A549 (cell line): ENCODE measurements at regions not wholly inside any gene's neighbourhood (a gene's known extent, or its start where the extent isn't known, plus 50 kb on each side); places are given as distances from the start of the nearest gene placed in this dataset.

Source experiments
- ATAC-seq, 2 experiments: fragments of 200-7000 bp in 1 of 2; fragments of >200 bp in 1 of 2; cut with Nextera tagmentation in 1 of 2; cut with Tn5 transposase in 1 of 2; 3 replicates each; pipeline versions ENCODE4 v1.8.0 to v1.9.1; 2018 to 2020; ENCODE audit warnings: mild to moderate bottlenecking in 1 of 2, moderate library complexity in 1 of 2
- CTCF ChIA-PET: fragments of 300-600 bp; sonication (Branson Sonifier 250); formaldehyde crosslinking; extraction: SDS; loops from one replicate; lab custom pipeline; 2021; ENCODE audit warnings: antibody characterized with exemption, inconsistent platforms; lab: Yijun Ruan, JAX
- POLR2A ChIA-PET: fragments of 350-600 bp; formaldehyde crosslinking; extraction: SDS; loops from one replicate; lab custom pipeline; 2021; ENCODE audit warnings: antibody characterized with exemption, inconsistent platforms; lab: Yijun Ruan, JAX
- DNase-seq, 2 experiments: peaks; one replicate each; pipeline versions ENCODE4 v3.0.0 to v3.0.0-alpha.2; 2011 to 2016; ENCODE audit warnings: low read depth in 1 of 2, low spot score in 1 of 2
- FAIRE-seq: peaks from 2 replicates; lab custom pipeline; 2011; peaks lifted over from hg19 to GRCh38; lab: Jason Lieb, UNC
- H3K27ac ChIP-seq, 2 experiments: fragments of >200 bp; sonication (Bioruptor Twin); formaldehyde crosslinking; 3 replicates each; pipeline ENCODE4 v1.5.1; 2016 to 2017
- H3K4me1 ChIP-seq: fragments of >200 bp; sonication (Bioruptor Twin); formaldehyde crosslinking; 3 replicates; pipeline ENCODE4 v1.6.1; 2016
- H3K4me2 ChIP-seq: fragments of >200 bp; sonication (Bioruptor Twin); formaldehyde crosslinking; 3 replicates; pipeline ENCODE4 v1.6.1; 2016
- H3K4me3 ChIP-seq: fragments of >200 bp; sonication (Bioruptor Twin); formaldehyde crosslinking; 3 replicates; pipeline ENCODE4 v1.5.1; 2016
- H3K9me3 ChIP-seq: fragments of >200 bp; sonication (Bioruptor Twin); formaldehyde crosslinking; 3 replicates; pipeline ENCODE4 v1.6.1; 2016
- ATOH8 ChIP-seq: fragments of 250-450 bp; sonication (Bioruptor Pico); IDR thresholded peaks from 2 replicates; pipeline ENCODE4 v1.5.0; 2020; ENCODE audit warnings: low read depth, mild to moderate bottlenecking, moderate library complexity
- CHD2 ChIP-seq: fragments of 150-350 bp; IDR thresholded peaks from 2 replicates; pipeline ENCODE4 v1.6.1; 2014; ENCODE audit warnings: low read length; ENCODE audit not compliant: partially characterized antibody
- E2F6 ChIP-seq: IDR thresholded peaks from 2 replicates; pipeline ENCODE4 v1.6.1; 2012; ENCODE audit warnings: low read depth, borderline replicate concordance
- EHF ChIP-seq: fragments of 250-450 bp; sonication (Bioruptor Pico); IDR thresholded peaks from 2 replicates; pipeline ENCODE4 v1.5.0; 2020; ENCODE audit warnings: mild to moderate bottlenecking
- ESRRA ChIP-seq: fragments of 150-350 bp; IDR thresholded peaks from 2 replicates; pipeline ENCODE4 v1.6.1; 2014; ENCODE audit warnings: mild to moderate bottlenecking, low read length, borderline replicate concordance
- HDAC2 ChIP-seq: fragments of 200-600 bp; sonication (generic); IDR thresholded peaks from 2 replicates; pipeline ENCODE4 v1.6.1; 2016
- HES2 ChIP-seq: fragments of >200 bp; sonication (Bioruptor Twin); formaldehyde crosslinking; IDR thresholded peaks from 2 replicates; pipeline ENCODE4 v1.6.1; 2016
- HEYL ChIP-seq: fragments of 250-450 bp; sonication (Bioruptor Pico); IDR thresholded peaks from 2 replicates; pipeline ENCODE4 v1.8.0; 2021; ENCODE audit warnings: mild to moderate bottlenecking, moderate library complexity
- HOXB13 ChIP-seq: fragments of 250-450 bp; sonication (Bioruptor Pico); IDR thresholded peaks from 2 replicates; pipeline ENCODE4 v1.5.0; 2020; ENCODE audit warnings: low read depth, mild to moderate bottlenecking, moderate library complexity
- JUN ChIP-seq, 2 experiments: fragments of >200 bp; sonication (Bioruptor Twin); formaldehyde crosslinking; IDR thresholded peaks; 2 replicates in 1 of 2; 3 replicates in 1 of 2; pipeline ENCODE4 v1.6.1; 2016 to 2017
- JUNB ChIP-seq: fragments of >200 bp; sonication (Bioruptor Twin); formaldehyde crosslinking; IDR thresholded peaks from 2 replicates; pipeline ENCODE4 v1.6.1; 2016
- KDM5A ChIP-seq: fragments of 200-600 bp; sonication (generic); IDR thresholded peaks from 2 replicates; pipeline ENCODE4 v1.6.1; 2016; ENCODE audit warnings: antibody characterized with exemption, mild to moderate bottlenecking
- MAX ChIP-seq: IDR thresholded peaks from 2 replicates; pipeline ENCODE4 v1.6.1; 2012
- MYC ChIP-seq: IDR thresholded peaks from 2 replicates; pipeline ENCODE4 v1.6.1; 2012; ENCODE audit warnings: mild to moderate bottlenecking, inconsistent platforms, low read length, improper control_type of control experiment, borderline replicate concordance
- POLR2AphosphoS2 ChIP-seq: conservative IDR thresholded peaks from 2 replicates; pipeline ENCODE4 v1.6.1; 2012; ENCODE audit warnings: low read length, improper control_type of control experiment, inconsistent platforms
- RAD21 ChIP-seq, 2 experiments: fragments of >200 bp in 1 of 2; sonication (Bioruptor Twin) in 1 of 2; formaldehyde crosslinking in 1 of 2; IDR thresholded peaks in 1 of 2; conservative IDR thresholded peaks in 1 of 2; 2 replicates in 1 of 2; 3 replicates in 1 of 2; pipeline ENCODE4 v1.6.1; 2012 to 2018; ENCODE audit warnings: inconsistent platforms in 1 of 2
- RARB ChIP-seq: fragments of 250-450 bp; sonication (Bioruptor Pico); IDR thresholded peaks from 2 replicates; pipeline ENCODE4 v1.8.0; 2021; ENCODE audit warnings: mild to moderate bottlenecking, moderate library complexity
- REST ChIP-seq: fragments of 200-600 bp; sonication (generic); IDR thresholded peaks from 2 replicates; pipeline ENCODE4 v1.6.1; 2016; ENCODE audit warnings: antibody characterized with exemption, mild to moderate bottlenecking, moderate library complexity
- RFX5 ChIP-seq: fragments of 450-650 bp; IDR thresholded peaks from 2 replicates; pipeline ENCODE4 v1.7.1; 2014; ENCODE audit warnings: antibody characterized with exemption, mild to moderate bottlenecking, moderate library complexity
- SREBF2 ChIP-seq: fragments of 450-650 bp; IDR thresholded peaks from 2 replicates; pipeline ENCODE4 v1.6.1; 2014; ENCODE audit warnings: mild to moderate bottlenecking, moderate library complexity
- USF2 ChIP-seq: fragments of 450-650 bp; IDR thresholded peaks from 2 replicates; pipeline ENCODE4 v1.6.1; 2014; ENCODE audit warnings: antibody characterized with exemption
- ZC3H11A ChIP-seq: fragments of 450-650 bp; IDR thresholded peaks from 2 replicates; pipeline ENCODE4 v1.6.1; 2014; ENCODE audit warnings: antibody characterized with exemption, mild to moderate bottlenecking
- ZFP36 ChIP-seq: fragments of 450-650 bp; IDR thresholded peaks from 2 replicates; pipeline ENCODE4 v1.6.1; 2014; ENCODE audit warnings: borderline replicate concordance; ENCODE audit not compliant: partially characterized antibody
- WGBS: methylation state at CpG from one replicate; pipeline ENCODE4 v1.1.6; 2017; ENCODE audit errors: missing lambda C conversion rate; 5-methylcytosine and 5-hydroxymethylcytosine counted together

- ATAC-seq = no peak
- CTCF ChIA-PET = interaction anchor here (0.6 kb wide), 1 partner anchor 841 kb away, joined by 3 read pairs; no protein-coding TSS in a partner anchor
- no peak for FAIRE-seq
Observed at GRCh38 chr20:39825950-39826349, 863.1 kb downstream of the MAFB start.

GRCh38 chr20:39825524-39825923 is 863.4 kb downstream of the DHX35 start:
- no peaks in the 10 kb centered on the region for H3K9me3 ChIP-seq
- DNase-seq = no peak
- no peak overlapping the region for H3K27ac ChIP-seq
- CTCF ChIA-PET = interaction anchor here (0.6 to 0.8 kb wide), 2 partner anchors 310 to 841 kb away, joined by 3 read pairs; no protein-coding TSS in a partner anchor
- no peak for ATAC-seq
- no peak overlapping the region for H3K4me3 ChIP-seq
- no peak for FAIRE-seq
- no peak overlapping the region for H3K4me2 ChIP-seq
- WGBS = 1% methylated on average over 3 of the region's 3 CpGs
- TF ChIP-seq HDAC2 = no peak
- no peak for TF ChIP-seq KDM5A
- no peak for TF ChIP-seq ZC3H11A
- no peak for TF ChIP-seq RARB (CRISPR knock-in tag)
- no peak for TF ChIP-seq CHD2
- POLR2A ChIA-PET = no interaction called here
- no peaks in the 10 kb centered on the region for H3K4me1 ChIP-seq

More at GRCh38 chr20:39825950-39826349, 863.1 kb downstream of the MAFB start:
- Histone ChIP-seq H3K4me2 (no peak overlapping the region), H3K4me3 (no peak overlapping the region), H3K4me1 (no peaks in the 10 kb centered on the region), H3K27ac (no peak overlapping the region), H3K9me3 (no peaks in the 10 kb centered on the region)
- POLR2A ChIA-PET = no interaction called here
- no peak for TF ChIP-seq HOXB13
- DNase-seq = no peak
- 5% methylated on average over 3 of the region's 3 CpGs for WGBS

GRCh38 chr20:39823224-39823623 is 861.1 kb downstream of the DHX35 start:
- ATAC-seq (no peak), FAIRE-seq (no peak), DNase-seq (no peak)
- Histone ChIP-seq H3K4me2 (no peak overlapping the region), H3K27ac (no peak overlapping the region), H3K4me3 (no peak overlapping the region), H3K4me1 (no peaks in the 10 kb centered on the region), H3K9me3 (no peaks in the 10 kb centered on the region)
- ChIA-PET CTCF (no interaction called here), POLR2A (no interaction called here)
- 0% methylated on average over 3 of the region's 4 CpGs for WGBS
- TF ChIP-seq ESRRA (no peak), RAD21 (conservative IDR thresholded peaks at IDR 0.05 in 1 of 2, IDR thresholded peaks at IDR 0.05 in 1 of 2) (no peak)
- TF ChIP-seq, all 56 proteins: peak for 0

GRCh38 chr20:39822667-39823066 is 860.5 kb downstream of the DHX35 start:
- Histone ChIP-seq H3K4me2 (no peak overlapping the region), H3K4me1 (no peaks in the 10 kb centered on the region), H3K4me3 (no peak overlapping the region), H3K27ac (no peak overlapping the region), H3K9me3 (no peaks in the 10 kb centered on the region)
- CTCF ChIA-PET = no interaction called here
- DNase-seq (no peak), ATAC-seq (no peak), FAIRE-seq (no peak)
- WGBS = 2% methylated on average over 3 of the region's 3 CpGs
- TF ChIP-seq EHF (CRISPR knock-in tag) (no peak), HEYL (CRISPR knock-in tag) (no peak), JUN (IDR thresholded peaks at IDR 0.05) (no peak), HES2 (no peak), HOXB13 (no peak), ZFP36 (no peak), ATOH8 (no peak), REST (no peak), RARB (CRISPR knock-in tag) (no peak), SREBF2 (no peak), MAX (no peak), HDAC2 (no peak), E2F6 (no peak), RFX5 (no peak), USF2 (no peak), MYC (no peak), POLR2AphosphoS2 (no peak), JUNB (no peak)
- POLR2A ChIA-PET = no interaction called here
